Stimulated activated CD4-positive, alpha-beta T cell treated with anti-CD3 and anti-CD28 coated beads, TNF-alpha, amount 100 ng/mL, for 48 hours (primary cell): ENCODE measurements at regions not wholly inside any gene's neighbourhood (a gene's known extent, or its start where the extent isn't known, plus 50 kb on each side); places are given as distances from the start of the nearest gene placed in this dataset.

ENCODE experiments used
- DNase-seq, 3 donors: peaks; one replicate each; pipeline ENCODE4 v3.0.0-alpha.2; 2020; ENCODE audit warnings: low read depth in 3 of 3

DNA sequence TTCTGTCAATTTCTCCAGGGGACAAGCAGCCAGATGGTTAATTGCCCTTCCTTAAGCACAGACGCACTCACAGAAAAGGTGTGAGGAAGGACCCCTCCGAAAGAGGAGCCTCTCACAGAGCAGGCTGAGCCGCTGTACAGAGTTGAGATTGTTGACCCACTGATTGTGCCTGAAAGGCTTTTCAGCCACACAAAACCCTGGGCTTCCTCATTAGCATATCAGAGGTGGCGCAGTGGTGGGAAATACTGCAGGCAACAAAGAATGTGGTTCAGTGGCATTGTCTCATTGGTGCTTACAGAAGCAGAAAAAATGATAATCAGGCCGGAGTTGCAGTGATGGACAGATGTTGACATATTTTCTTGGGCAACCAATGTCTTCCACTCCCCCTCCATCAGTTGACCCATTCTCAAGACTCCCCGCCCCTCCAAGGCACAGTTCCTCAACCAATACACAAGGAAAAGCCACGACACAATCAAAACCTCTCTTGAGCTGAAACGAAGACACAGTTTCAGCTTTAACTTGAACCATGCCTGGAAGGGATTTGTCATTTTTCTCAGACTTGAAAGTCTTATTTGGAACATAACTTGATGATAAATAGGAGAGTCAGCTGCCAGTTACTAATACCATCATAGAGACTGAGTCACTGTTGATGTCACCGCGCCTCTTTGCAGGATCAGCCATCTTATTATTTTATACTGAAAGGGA lies 53.1 kb downstream of the ATXN3L start:
- no peak for DNase-seq

DNA sequence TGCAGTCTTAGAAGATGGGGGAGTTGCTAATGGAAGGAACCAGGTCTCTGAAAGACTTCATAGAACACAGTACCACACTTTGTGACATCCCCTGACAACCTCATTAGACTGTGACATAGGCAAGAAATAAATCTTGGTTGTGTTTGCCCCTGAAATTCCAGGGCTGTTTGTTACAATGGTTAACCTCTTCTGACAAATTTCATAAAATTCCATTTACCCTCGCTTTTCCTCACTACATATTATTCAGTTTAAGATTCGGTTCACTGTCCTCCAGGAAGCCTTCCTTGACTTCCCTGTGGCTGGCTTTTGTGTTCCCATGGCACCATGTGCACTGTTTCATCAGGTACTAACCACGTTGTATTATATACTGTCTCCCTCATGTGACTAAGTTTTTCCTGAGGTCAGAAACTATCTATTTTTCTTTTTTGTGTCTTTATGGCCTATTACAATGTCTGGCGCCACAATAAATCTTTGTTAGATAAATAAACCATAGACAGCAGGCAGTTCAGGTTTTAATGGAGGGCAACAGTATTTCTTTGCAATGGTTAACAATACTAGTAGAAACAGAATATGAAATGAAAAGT lies 54.2 kb downstream of the ATXN3L start:
- no peak for DNase-seq

DNA sequence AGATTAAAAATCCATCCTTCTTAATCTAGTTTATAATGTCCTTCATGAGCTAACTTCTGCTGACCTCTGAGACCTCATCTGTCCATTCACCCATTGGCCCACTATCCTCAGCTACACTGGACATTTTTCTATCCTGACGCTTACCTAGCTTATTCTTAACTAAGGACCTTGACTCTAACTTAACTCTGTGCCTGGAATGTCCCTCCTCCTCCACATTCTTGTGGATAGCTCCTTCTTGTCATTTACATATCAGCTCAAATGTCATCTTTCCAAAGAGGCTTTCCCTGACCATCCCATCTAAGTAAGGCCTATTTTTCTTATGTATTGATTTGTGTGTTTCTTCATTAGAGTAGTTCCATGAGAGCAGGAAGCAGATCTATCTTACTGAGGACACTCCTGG lies 54.7 kb downstream of the ATXN3L start:
- no peak for DNase-seq

DNA sequence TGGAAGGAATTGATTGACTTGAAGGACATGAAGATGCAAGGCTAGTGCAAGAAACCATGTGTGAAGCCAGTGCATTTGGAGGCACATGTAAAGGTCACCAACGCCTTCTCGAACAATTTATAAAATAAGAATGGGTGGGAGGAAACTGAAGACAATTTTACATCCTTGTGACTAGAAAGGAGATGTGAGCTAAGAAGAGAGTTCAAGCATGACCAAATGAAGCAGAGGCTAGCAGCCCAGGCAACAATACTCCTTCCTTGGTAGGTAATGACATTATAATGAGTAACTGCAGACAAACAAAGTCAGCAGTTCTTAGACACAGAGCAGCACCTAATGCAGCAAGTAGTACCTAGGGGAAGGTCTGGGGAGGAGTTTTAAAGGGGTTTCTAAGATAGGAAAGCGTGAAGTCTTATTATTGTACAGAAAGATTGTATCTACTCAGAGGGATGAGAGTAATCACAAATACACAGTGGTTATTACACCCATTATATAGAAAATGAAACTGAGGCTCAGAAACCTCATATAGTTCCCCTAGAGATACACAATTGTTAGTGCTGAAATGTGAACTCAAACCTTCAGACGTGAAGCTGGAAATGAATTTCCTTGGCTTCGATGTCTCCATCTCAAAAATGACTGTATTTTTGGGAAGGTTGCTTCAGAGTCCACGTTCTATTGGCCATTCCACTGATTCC lies 56.1 kb downstream of the ATXN3L start:
- no peak for DNase-seq

DNA sequence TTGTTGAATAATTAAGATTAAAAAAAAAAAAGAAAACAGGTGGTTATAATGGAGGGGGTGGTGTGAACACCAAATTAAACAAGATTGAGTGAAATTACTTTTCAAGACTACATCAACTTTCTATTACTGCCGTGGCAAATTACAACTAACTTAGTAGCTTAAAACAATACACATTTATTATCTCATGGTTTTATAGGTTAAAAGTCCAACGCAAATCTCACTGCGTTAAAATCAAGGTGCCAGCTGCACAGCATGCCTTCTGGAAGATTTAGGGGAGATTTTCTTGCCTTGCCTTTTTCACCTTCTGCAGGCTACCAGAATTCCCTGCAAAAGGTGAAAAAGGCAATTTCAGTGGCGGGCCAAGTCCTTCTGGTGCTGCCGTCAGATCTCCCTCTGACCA lies 58.5 kb downstream of the ATXN3L start:
- no peak for DNase-seq

DNA sequence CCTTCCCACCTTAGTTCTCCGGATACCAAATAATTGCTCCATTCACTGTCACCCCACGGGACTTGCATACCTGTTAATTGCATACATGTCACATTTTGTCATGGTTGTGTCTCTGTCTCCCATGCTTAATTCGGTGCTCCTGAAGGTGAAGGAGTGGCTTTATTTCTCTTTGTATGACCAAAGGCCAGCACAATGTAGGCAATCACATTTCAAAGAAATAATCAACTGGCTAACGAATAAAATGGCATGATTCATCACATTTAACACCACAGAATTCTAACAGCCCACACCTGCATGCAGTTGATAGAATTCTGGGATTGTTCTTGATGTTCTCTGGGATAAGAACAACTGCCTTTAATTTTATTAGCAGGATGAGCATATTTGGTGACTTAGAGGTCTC lies 59.3 kb downstream of the ATXN3L start:
- DNase-seq, result no peak

DNA sequence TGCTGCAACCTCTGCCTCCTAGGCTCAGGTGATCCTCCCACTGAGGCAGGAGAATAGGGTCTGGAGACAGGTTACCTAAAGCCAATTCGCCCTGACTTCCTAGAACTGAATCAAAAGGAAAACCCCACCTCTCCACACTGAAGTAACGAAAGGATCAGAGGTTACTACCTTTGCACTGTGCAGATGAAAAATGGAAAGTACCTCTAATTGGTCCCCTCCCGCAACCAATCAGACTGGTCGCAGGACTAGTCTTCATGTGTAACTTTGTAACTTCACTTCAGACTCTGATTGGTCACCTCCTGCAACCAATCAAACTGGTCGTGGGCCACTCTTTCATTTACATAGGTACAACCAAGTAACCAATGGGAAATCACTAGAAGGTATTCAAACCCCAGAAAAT lies 61.1 kb downstream of the ATXN3L start:
- no peak for DNase-seq

DNA sequence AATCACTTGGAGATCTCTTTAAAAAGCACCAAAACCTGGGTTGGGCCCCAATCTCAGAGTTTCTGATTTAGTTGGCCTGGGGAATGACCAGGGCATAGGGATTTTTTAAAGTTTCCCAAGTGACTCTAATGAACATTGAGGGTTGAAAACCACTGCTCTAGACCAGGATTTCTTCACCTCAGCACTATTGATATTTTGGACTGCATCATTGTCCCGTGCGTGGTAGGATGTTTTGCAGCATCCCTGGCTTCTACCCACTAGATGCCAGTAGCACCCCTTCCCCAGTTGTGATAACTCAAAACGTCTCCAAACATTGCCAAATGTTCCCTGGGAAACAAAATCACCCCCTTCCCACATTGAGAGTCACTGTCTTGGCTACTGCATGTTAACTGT lies 61.8 kb downstream of the ATXN3L start:
- DNase-seq, result no peak

DNA sequence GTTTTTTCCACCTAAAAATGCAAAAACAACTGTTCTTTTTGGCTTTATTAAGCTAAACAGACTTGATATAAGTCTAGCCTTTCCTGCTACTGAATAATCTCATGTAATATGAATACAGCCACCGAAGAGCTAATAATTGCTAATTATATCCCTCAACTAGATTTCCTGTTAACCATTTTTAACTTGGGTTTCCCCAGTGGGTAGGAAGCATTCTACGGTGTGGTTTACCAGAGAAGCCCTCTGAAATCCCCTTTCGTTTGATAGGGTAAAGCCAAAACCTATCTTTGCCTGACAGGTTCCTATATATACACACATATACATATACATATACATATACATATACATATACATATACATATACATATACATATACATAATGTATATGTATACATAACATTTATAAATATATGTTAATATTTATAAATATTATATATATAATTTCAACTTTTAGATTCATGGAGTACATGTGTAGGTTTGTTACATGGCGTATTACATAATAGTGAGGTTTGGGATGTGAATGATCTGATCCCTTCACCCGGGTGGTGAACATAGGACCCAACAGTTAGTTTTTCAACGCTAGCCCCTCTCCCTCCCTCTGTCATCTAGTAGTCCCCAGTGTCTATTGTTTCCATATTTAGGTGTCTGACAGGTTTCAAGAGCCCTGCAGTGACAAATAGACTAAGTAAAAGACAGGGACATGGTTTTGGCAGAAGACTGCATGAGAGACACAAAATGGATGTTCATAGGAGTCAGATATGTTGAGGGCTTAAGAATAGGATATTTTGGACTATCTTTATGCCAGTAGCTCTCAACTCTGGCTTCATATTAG lies 62.4 kb downstream of the ATXN3L start:
- no peak for DNase-seq

DNA sequence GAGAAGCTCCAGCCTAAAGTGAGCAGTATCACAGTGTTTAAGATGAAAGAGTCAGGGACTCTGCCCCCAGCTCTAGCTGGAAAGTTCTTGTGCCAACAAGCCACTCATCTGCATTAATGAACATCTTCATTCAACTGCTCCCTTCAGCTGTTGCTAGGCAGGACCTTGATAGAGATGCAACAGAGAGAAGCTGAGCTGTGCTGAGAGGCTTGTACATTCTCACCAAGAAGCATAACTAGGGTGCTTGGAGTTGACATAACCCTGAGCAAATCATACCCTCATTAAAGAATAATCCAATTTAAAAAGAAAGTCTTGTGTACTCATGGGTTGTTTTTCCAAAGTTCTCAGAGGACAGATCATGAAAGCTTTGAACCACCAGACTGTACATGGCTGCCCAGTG lies 63.2 kb downstream of the ATXN3L start:
- DNase-seq, result no peak

DNA sequence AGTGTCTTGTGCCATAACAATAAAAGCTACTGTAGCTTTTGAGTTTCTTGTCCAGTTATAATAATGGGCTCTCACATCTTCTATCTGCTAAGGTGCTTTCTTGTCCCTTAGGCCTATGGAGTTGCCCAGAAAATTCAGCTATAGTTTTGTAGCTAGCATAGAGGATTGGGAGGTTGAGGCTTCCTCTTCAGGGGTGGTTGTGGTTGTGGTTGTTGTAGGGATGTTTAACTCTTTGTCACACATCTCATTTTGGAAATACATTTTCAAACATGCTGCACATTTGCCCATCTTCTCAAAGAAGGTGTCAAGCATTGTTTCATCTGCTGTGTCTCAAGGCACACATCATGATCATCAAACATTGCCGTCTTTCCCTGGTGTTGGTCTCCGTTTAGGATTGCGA lies 65.0 kb downstream of the ATXN3L start:
- no peak for DNase-seq

DNA sequence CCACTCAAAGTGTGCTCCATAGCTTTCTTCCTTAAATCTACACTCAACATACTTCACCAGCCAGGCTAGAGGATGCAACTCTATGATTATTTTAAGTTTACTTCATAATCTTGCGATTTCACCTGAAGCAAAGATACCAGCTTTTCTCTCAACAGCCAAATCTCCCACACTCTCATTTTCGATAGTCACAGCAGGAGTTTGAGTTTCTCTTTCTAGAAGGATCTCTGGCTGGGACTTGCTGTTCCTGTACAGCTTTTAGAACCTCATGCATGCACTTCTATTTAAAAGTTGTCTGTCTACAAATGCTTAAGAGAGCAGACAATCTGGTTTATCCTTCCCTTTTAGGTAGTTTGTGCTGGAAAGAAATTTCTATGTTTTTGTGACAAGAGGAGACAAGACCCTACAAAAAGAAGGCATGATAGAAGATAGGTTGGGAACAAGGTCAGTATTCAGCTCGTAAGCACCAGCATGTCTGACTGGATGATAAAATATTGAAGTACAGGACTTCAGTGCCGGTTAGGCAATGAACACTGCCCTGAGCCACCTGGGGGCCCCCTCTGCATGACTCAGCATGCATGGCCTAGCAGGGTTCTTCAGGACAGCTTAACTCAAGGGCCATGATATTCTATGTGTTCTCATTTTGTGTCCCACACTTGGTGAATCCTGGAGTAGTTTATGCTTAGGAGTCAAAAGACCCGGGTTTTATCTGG lies 65.6 kb downstream of the ATXN3L start:
- DNase-seq, result no peak

DNA sequence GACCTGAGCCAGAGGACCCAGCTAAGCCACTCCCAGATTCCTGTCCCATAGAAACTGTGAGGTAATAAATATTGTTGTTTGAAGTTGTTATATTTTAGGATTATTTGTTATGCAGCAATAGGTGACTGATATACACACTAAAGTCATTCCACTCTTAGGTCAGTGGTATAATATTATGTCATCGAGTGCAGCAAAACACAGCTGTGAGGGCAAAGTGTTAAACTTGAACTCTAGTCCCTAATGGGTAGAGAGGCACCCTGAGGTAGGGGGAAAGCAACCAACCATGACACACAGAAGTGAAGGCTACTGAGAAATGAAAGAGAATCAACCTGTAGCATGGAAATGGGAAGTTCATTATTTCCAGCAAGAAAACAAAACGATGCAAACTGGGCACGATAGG lies 66.6 kb downstream of the ATXN3L start:
- DNase-seq, result no peak

DNA sequence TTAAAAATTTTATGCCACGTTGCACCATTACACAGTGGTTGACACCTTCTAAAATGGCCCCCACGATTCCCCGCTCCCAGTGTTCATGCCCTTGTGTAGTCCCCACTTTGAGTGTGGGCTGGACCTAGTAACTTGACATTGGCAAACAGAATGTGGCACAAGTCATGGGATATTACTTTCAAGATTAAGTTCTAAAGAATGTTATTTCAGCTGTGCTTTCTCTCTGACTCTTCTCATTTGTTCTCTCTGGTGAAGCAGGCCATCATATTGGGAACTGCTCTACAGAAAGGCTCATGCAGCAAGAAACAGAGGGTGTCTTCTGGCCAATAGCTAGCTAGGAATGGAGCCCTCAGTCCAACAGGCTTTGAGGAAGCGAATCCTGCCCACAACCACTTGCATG lies 67.1 kb downstream of the ATXN3L start:
- no peak for DNase-seq

DNA sequence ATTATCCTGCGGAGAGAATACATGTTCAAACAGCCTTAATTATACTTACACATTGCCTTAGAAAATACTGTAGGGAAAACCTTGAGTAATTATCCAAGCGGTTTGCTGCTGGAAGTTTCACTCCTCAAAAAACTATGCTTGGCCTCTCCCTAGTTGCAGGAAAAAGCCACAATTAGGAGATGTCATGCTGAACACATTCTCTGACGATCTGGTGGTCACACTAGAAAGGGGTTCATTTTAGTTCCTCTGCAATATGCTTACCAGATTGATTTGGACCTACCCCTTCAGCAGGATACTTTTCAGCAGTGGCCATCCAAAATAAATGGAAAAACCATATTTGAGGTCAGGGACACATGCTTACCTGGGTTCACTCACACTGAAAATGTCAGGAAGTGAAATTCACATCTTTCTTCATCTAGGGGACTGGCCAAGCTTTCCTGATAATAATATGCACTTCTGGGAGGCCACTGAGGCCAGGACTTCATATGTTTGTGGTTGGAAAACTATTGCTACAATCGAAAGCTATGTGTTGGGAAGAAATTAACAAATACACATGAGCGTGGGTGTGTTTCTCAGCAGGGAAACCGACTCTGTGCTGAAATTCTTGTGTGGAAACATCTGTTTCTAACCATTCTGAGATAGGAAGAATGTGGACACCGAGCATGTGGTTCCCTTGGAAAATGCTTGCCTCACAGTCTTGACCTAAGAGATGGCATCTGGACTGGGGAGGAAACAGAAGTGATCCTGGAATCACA lies 68.8 kb downstream of the ATXN3L start:
- no peak for DNase-seq

DNA sequence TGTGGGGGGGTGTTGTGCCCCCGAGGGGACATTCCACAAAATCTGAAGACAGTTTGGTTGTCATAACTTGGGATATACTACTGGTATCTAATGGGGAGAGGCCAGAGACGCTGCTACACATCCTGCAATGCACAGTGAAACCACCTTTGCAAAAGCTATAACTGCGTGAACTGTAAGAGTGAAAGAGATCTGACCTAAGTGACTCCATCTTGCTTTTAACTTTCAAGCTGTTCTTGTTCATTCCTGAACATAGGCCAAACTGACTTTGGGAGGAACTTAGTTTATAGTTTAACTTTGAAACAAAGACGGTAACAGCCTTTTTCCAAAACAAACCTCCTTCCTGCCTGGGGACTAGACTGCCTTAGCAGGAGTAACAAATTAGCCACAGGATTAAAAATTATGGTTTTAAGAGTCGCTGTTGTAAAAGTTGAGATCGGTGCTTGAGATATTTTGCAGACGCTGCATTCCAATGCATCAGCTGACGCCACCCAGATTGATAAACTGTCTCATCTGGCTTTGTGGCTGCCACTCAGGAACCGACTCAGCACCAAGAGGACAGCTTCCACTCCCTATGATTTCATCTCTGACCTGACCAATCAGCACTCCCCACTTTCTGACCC lies 70.9 kb downstream of the ATXN3L start:
- no peak for DNase-seq

DNA sequence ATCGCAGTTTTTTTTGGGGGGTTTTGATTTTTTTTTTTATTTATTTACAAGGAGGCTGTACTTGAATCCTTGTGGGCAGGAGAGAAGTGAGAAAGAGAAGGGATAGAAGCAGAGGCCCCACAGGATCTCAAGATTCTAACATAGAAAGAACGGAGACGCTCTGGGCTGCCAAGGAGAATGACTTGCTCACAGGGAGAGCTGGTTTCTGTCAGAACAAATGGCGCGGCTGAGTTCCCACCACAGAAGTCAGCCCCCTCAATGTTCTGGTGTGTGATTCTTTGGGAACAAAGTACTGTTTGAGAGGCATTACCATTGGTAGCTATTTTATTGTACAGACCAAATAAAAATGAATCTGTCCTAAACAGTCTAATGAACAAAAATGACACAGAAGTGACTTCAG lies 80.6 kb downstream of the ATXN3L start:
- DNase-seq, result no peak

DNA sequence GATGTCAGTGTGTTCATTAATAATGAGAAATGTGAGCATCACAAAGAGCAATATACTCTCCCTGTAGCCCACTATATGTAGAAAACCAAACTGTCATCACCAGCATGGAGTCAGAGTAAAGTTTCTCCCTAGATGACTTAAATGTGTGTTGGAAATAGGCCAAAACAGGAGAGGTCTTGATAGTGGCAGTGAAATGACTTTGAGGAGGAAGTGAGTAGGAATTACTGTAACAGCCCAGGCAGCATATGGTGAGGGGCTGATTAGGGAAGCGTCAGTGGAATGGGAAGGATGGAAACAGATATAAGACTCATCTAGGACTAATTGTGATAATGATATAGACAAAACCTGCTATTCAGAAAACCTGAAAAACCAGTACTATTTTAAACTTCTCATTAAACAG lies 83.9 kb downstream of the ATXN3L start:
- DNase-seq, result no peak

DNA sequence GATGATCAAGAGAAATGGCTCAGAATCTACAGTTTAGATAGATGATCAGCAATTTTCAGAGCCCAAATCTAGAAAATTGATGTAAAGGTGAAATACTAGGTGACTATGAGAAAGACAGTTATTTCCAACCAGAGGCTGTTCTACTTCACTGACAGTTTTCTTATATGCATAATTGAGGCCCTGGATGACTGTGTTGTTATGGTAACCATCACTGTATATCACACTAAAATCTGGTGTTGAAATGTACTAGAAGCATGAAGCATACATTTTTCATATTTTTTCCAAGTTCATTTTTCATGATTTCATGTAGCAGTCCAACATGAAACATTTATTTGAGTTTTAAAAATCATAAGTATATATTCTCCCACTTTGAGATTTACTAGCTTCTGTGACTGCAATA lies 87.4 kb downstream of the ATXN3L start:
- no peak for DNase-seq

DNA sequence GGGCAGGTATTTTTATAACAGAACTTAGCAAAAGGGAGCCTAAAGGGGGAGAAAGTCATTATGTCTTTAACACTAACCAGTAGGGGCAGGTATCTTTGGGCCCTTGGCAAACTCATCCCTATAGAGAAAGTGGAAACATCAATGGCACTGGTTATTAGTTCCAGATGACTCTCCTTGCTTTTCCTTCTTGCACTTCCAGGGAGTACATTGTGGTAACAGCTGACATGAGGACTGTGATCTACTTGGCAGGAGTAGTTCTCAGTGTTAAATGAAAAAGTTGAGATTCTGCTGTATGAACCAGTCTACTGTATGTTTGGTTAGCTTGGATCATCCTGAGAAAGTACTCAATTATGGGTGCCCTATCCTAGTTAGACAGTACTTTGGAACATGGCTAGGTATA lies 93.6 kb downstream of the ATXN3L start:
- no peak for DNase-seq
